ENCODE measurements at regions not wholly inside any gene's neighbourhood (a gene's known extent, or its start where the extent isn't known, plus 50 kb on each side); places are given as distances from the start of the nearest gene placed in this dataset.

GRCh38 chr7:68336594-68336993, 1261.7 kb upstream of the AUTS2 start:
- intact Hi-C loops (cut with DNase I) = no loop called here
- TF ChIP-seq EP300 (IDR thresholded peaks at IDR 0.05) = no peak
- no peak for TF ChIP-seq POLR2AphosphoS5 (IDR thresholded peaks at IDR 0.05)
- no peak for TF ChIP-seq POLR2A (IDR thresholded peaks at IDR 0.05; ENCODE audit: low read depth)
- no peak for TF ChIP-seq CTCF (IDR thresholded peaks at IDR 0.05)
- 73% methylated on average over 8 of the region's 8 CpGs for WGBS
- Histone ChIP-seq H3K27me3 (no peaks in the 10 kb centered on the region), H3K4me3 (no peak overlapping the region), H3K36me3 (no peaks in the 10 kb centered on the region), H3K27ac (replicated peaks in 1 of 4) (no peak overlapping the region), H3K9me3 (peaks cover 0 to 10% (median 5%) of the 10 kb centered on the region in 4 donors), H3K4me1 (peaks cover 0 to 11% (median 8%) of the 10 kb centered on the region in 4 donors)
- DNase-seq (ENCODE audit: extremely low spot score) = no peak

- Histone ChIP-seq H3K9me3 (peaks cover 0 to 5% (median 1%) of the 10 kb centered on the region in 4 donors), H3K27ac (replicated peaks in 1 of 4) (no peak overlapping the region), H3K4me3 (no peak overlapping the region), H3K36me3 (no peaks in the 10 kb centered on the region), H3K27me3 (no peaks in the 10 kb centered on the region), H3K4me1 (no peaks in the 10 kb centered on the region)
- no peak for DNase-seq (ENCODE audit: extremely low spot score)
- TF ChIP-seq EP300 (IDR thresholded peaks at IDR 0.05) (no peak), CTCF (IDR thresholded peaks at IDR 0.05) (no peak), POLR2A (IDR thresholded peaks at IDR 0.05; ENCODE audit: low read depth) (no peak), POLR2AphosphoS5 (IDR thresholded peaks at IDR 0.05) (no peak)
- WGBS = 70% methylated on average over 3 of the region's 3 CpGs
- intact Hi-C loops (cut with DNase I) = no loop called here
Measured at GRCh38 chr7:68348401-68348800, 1249.9 kb upstream of the AUTS2 start.

- DNase-seq (ENCODE audit: extremely low spot score) = no peak
- no peaks in the 10 kb centered on the region for H3K9me3 ChIP-seq
- H3K4me3 ChIP-seq = no peak overlapping the region
- H3K27ac ChIP-seq (replicated peaks in 1 of 4) = no peak overlapping the region
- 75% methylated on average over 7 of the region's 7 CpGs for WGBS
- no peaks in the 10 kb centered on the region for H3K4me1 ChIP-seq
- H3K36me3 ChIP-seq = no peaks in the 10 kb centered on the region
- TF ChIP-seq POLR2A (IDR thresholded peaks at IDR 0.05; ENCODE audit: low read depth) (no peak), EP300 (IDR thresholded peaks at IDR 0.05) (no peak), CTCF (IDR thresholded peaks at IDR 0.05) (no peak), POLR2AphosphoS5 (IDR thresholded peaks at IDR 0.05) (no peak)
- H3K27me3 ChIP-seq = no peaks in the 10 kb centered on the region
- intact Hi-C loops (cut with DNase I) = no loop called here
Measured at GRCh38 chr7:68362745-68363518, 1235.3 kb upstream of the AUTS2 start.

- Histone ChIP-seq H3K36me3 (no peaks in the 10 kb centered on the region), H3K27me3 (no peaks in the 10 kb centered on the region), H3K4me3 (no peak overlapping the region), H3K9me3 (no peaks in the 10 kb centered on the region), H3K27ac (replicated peaks in 1 of 4) (no peak overlapping the region), H3K4me1 (no peaks in the 10 kb centered on the region)
- intact Hi-C loops (cut with DNase I) = no loop called here
- TF ChIP-seq POLR2AphosphoS5 (IDR thresholded peaks at IDR 0.05) (no peak), POLR2A (IDR thresholded peaks at IDR 0.05; ENCODE audit: low read depth) (no peak), CTCF (IDR thresholded peaks at IDR 0.05) (no peak), EP300 (IDR thresholded peaks at IDR 0.05) (no peak)
- WGBS = 67% methylated on average over 5 of the region's 5 CpGs
- no peak for DNase-seq (ENCODE audit: extremely low spot score)
Measured at GRCh38 chr7:68364886-68365625, 1233.2 kb upstream of the AUTS2 start.

Data from esophagus muscularis mucosa (tissue), 4 donors.